DMS53 (cell line): ENCODE measurements at regions not wholly inside any gene's neighbourhood (a gene's known extent, or its start where the extent isn't known, plus 50 kb on each side); places are given as distances from the start of the nearest gene placed in this dataset.

ENCODE experiments used
- DNase-seq: peaks from one replicate; lab custom pipeline; 2025; lab: John Stamatoyannopoulos, UW

GRCh38 chr20:17858450-17859001 is 110.1 kb downstream of the SNX5 start:
- DNase-seq, result peak; percentile 32

GRCh38 chr20:17857639-17858449 is 110.8 kb downstream of the SNX5 start:
- DNase-seq, result no peak

DNA sequence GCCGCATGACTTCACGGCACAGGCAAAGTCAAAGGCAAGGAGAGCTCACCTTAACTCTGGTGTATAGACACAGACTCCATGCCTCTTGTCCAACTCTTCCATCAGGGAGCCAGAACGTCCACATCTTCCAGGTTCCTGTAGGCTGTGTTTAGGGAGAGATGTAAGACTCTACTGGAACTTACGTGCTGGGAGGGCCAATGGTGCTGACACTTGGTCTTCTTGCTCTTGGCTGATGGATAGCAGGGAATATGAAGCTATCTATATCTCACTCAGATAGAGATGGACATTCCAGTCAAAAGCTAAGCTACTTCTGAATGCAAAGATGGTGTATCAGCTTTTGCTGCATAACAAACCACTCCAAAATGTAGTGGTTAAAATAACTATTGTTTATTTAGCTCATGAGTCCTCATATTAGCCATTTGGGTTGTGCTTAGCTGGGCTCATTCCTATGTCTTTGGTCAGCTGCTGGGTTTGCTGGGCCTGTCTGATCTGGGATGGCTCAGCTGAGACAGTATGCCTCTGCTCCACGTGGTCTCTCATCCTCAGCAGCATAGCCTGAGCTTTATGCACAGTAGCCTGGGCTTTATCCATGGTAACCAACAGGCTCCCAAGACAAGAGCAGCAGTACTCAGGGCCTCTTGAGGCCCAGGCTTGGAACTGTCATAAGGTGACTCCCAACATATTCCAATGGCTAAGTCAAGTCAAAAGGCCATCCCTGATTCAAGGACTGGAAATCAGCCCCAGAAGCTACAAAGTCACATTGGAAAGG is 111.6 kb downstream of the SNX5 start:
- no peak for DNase-seq

GRCh38 chr20:17856024-17856564 is 112.5 kb downstream of the SNX5 start:
- no peak for DNase-seq

DNA sequence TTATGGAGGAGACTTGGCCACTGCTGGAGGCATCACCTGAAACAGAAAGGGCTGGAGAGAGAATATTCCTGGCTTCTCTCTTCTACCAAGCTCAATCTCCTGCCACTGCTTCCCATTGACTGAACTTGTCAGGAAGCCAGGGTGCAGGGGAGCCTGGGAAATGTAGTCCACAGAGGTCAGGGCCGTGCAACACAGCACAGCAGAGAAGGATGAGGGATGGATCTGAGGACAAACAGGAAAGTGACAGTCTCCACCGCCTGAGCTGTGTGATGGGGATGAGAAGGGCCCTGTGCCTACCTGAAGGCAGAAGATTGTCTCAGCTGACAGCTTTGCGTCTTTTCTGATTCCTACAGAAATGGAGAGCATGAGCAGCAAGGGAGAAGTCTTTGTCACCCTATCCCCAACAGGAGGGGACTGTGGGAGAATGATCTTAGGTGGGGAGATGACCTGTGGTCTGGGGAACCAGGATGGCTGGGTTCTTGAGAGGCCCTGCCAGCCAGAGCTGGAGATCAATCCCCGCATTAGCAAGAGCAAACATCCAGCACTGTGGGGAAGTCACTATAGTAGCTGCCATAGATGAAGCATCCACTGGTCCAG is 114.2 kb downstream of the SNX5 start:
- DNase-seq, result peak; percentile 81

- no peak for DNase-seq
Measured at GRCh38 chr20:17852323-17852722, 116.3 kb downstream of the SNX5 start.

GRCh38 chr20:17850684-17851026 is 117.9 kb downstream of the SNX5 start:
- DNase-seq, result no peak

GRCh38 chr20:17849901-17850683 is 118.5 kb downstream of the SNX5 start:
- peak; percentile 43 for DNase-seq

DNA sequence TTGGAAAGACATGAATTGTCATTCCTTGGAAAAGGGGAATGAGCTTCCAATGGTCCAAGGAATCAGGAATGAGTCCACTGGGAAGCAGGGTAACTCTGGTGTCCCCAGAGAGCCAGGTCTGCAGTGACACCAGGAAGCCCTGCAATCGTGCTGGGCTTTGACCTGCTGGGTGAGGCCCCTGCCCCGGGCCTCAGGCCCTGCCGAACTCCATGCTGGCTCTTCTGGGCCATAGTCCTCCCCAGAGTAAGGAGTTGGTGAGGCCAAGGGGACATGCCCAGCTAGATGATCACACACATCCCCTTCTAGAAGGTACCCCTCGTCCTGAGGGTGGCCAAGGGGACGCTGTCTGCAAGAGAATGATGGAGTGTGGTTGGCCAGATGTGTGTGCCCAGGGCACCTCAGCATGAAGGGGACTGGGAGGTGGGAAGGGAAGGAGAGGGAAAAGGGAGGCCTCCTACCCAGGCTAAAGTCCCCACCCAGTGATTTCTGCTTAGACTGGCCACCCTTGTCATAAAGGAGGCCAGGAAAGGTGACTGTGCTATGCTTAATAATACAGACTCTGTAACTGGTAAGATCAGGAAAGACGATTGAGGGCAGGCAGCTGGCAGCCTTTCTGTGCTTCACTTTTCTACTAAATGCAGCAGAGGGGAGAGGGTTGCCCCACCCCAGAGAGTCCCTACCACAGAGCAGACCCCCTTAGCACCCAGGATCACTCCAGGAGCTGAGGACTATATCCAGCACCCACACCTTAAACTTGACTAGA is 119.3 kb downstream of the SNX5 start:
- no peak for DNase-seq

- DNase-seq, result peak; percentile 85
Measured at GRCh38 chr20:17848249-17849048, 120.1 kb downstream of the SNX5 start.

- no peak for DNase-seq
Measured at GRCh38 chr20:17845701-17846475, 122.7 kb downstream of the SNX5 start.

- no peak for DNase-seq
Measured at GRCh38 chr20:17844549-17845298, 123.9 kb downstream of the SNX5 start.

- no peak for DNase-seq
Measured at GRCh38 chr20:17844133-17844429, 124.5 kb downstream of the SNX5 start.

DNA sequence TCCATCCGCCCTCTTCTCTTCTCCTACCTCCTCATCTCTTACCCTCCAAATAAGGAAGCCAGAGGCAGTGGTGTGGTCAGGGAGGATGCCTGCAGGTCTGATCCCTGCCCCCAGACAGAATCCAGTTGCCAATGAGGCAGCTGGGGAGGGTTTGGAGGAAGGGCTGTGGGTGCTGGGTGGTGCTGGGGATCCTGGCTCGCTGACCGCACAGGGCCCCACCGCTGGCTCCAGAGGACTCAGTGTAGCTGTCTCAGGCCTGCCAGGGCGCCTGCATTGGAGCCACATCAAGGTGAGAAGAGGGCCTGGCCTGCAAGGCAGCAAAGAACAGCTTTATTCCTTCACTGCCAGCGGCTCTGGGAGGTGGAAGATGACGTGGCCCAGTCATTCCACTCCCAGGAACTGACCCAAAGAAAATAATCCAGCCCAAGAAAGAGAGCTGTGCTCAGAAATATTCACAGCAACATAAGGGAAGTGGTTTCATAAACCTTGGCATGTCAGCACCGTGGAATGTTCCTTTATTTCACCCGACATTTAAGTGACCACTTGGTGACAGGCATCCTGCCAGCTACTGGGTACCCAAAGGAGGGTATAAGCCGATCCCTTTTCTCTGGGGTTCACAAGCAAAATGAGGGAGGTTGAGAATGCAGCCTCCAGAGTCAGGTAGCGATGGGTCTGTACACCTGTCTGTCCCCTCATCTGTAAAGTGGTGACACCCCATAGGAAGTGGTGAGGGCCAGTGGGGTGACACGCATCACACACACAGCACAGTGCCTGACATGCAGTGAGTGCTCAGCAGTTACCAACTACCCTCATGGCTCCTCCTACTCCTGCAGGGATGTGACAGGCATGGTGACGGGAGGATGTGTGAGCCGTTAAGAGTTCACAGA is 125.1 kb downstream of the SNX5 start:
- no peak for DNase-seq

- no peak for DNase-seq
Measured at GRCh38 chr20:17841751-17842215, 126.8 kb downstream of the SNX5 start.

- DNase-seq, result no peak
Measured at GRCh38 chr20:17840423-17840822, 128.2 kb downstream of the SNX5 start.

DNA sequence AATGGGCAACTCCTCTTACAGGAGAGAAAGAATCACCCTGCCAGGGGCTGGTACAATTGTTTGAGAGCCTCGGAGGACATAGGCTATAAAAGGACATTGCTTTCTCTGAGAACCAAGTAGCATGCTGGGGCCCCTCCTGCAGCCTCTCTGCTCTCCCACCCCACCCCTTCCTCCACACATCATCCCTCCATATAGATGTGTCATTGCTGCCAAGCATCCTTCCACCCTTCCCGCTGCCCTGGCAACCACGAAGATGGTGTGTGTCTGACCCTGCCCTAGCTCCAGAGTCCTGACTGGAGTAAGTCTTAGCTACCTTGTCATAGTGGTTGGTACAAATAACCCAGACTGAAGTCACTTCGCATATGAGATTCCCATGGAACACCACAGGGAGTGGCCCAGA is 129.7 kb downstream of the SNX5 start:
- no peak for DNase-seq

- no peak for DNase-seq
Measured at GRCh38 chr20:17837179-17837578, 131.4 kb downstream of the SNX5 start.
